Suprapubic skin (tissue), 4 donors: ENCODE measurements at regions not wholly inside any gene's neighbourhood (a gene's known extent, or its start where the extent isn't known, plus 50 kb on each side); places are given as distances from the start of the nearest gene placed in this dataset.

Experiments used
- DNase-seq, 2 donors: peaks; one replicate each; pipeline ENCODE4 v3.0.0-alpha.2; 2019; ENCODE audit warnings: low spot score in 2 of 2
- H3K27ac ChIP-seq: fragments of 200-600 bp; sonication (generic); one replicate; pipeline ENCODE4 v1.5.1; 2019
- H3K27me3 ChIP-seq: fragments of 200-600 bp; sonication (generic); one replicate; pipeline ENCODE4 v1.5.1; 2019
- H3K36me3 ChIP-seq: fragments of 200-600 bp; sonication (generic); one replicate; pipeline ENCODE4 v1.5.1; 2019
- H3K4me1 ChIP-seq: fragments of 200-600 bp; sonication (generic); one replicate; pipeline ENCODE4 v1.5.1; 2019
- H3K4me3 ChIP-seq: fragments of 200-600 bp; sonication (generic); one replicate; pipeline ENCODE4 v1.5.1; 2019; ENCODE audit warnings: mild to moderate bottlenecking
- H3K9me3 ChIP-seq: fragments of 200-600 bp; sonication (generic); one replicate; pipeline ENCODE4 v1.5.1; 2019
- EP300 ChIP-seq: sonication (generic); formaldehyde crosslinking; IDR thresholded peaks from one replicate; pipeline ENCODE4 v1.6.1; 2017; ENCODE audit warnings: antibody characterized with exemption
- POLR2A ChIP-seq, 2 donors: fragments of 450-650 bp; IDR thresholded peaks; one replicate each; pipeline ENCODE4 v1.6.1; 2017; ENCODE audit warnings: antibody characterized with exemption in 2 of 2, mild to moderate bottlenecking in 2 of 2, moderate library complexity in 2 of 2
- POLR2AphosphoS5 ChIP-seq, 3 donors: sonication (generic); formaldehyde crosslinking; IDR thresholded peaks; one replicate each; pipeline ENCODE4 v1.6.1; 2017; ENCODE audit warnings: antibody characterized with exemption in 3 of 3
- WGBS: methylation state at CpG from one replicate; pipeline ENCODE4 v1.1.5; 2018; 5-methylcytosine and 5-hydroxymethylcytosine counted together
- TF ChIP-seq, protein P1 (sequence below), 2 donors: fragments of 200-600 bp in 1 of 2; fragments of 450-650 bp in 1 of 2; sonication (generic) in 1 of 2; IDR thresholded peaks; one replicate each; pipeline ENCODE4 v1.5.1; 2016 to 2019; ENCODE audit warnings: antibody characterized with exemption in 2 of 2, mild to moderate bottlenecking in 1 of 2, moderate library complexity in 1 of 2

DNA sequence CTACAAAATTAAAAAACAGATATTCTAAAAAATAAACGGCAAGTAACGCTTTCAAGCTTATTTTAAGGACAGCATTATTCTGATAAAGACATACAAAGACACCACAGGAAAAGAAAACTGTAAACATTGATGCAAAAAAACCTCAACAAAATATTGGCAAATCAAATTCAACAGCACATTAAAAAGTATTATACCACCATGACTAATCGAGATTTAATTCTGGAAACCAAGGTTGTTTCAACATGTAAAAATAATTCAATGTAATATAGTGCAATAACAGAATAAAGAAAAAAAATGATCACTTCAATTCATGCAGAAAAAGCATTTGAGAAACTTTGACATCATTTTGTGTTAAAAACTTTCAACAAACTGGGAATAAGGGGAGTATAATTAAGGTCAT lies 1323.2 kb downstream of the FSCB start:
- DNase-seq, result no peak
- Histone ChIP-seq H3K27me3 (no peaks in the 10 kb centered on the region), H3K4me1 (no peaks in the 10 kb centered on the region), H3K27ac (no peak overlapping the region), H3K9me3 (peaks cover 5% of the 10 kb centered on the region), H3K36me3 (no peaks in the 10 kb centered on the region), H3K4me3 (no peak overlapping the region)
- TF ChIP-seq POLR2A (IDR thresholded peaks at IDR 0.05) (no peak), POLR2AphosphoS5 (IDR thresholded peaks at IDR 0.05) (no peak), EP300 (no peak)
- TF ChIP-seq, protein P1, sequence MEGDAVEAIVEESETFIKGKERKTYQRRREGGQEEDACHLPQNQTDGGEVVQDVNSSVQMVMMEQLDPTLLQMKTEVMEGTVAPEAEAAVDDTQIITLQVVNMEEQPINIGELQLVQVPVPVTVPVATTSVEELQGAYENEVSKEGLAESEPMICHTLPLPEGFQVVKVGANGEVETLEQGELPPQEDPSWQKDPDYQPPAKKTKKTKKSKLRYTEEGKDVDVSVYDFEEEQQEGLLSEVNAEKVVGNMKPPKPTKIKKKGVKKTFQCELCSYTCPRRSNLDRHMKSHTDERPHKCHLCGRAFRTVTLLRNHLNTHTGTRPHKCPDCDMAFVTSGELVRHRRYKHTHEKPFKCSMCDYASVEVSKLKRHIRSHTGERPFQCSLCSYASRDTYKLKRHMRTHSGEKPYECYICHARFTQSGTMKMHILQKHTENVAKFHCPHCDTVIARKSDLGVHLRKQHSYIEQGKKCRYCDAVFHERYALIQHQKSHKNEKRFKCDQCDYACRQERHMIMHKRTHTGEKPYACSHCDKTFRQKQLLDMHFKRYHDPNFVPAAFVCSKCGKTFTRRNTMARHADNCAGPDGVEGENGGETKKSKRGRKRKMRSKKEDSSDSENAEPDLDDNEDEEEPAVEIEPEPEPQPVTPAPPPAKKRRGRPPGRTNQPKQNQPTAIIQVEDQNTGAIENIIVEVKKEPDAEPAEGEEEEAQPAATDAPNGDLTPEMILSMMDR (IDR thresholded peaks at IDR 0.05), result no peak
- 89% methylated on average over 3 of the region's 3 CpGs for WGBS

DNA sequence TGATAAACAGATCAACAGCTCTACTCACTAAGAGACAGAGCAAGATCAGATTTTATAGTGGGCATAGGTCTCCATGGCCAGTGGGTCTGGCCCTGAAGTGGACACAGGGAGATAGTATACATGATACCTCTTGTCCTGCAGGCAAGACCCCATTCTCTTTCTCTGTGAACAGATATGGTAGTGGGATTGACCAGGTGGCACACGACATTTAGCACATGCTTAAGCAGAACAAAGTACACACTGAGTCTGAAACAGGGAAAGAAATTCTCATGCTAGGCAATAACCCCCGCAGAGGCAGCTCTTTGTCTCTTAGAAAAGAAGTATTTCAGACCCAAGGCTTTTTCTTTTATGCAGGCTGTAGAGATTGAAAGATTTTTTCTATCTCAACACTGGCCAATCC lies 1331.2 kb downstream of the FSCB start:
- H3K36me3 ChIP-seq, result no peaks in the 10 kb centered on the region
- H3K4me3 ChIP-seq, result no peak overlapping the region
- H3K27me3 ChIP-seq, result no peaks in the 10 kb centered on the region
- H3K27ac ChIP-seq, result no peak overlapping the region
- WGBS, result 81% methylated on average over 2 of the region's 2 CpGs
- TF ChIP-seq, protein P1 (IDR thresholded peaks at IDR 0.05), result no peak
- TF ChIP-seq POLR2A (IDR thresholded peaks at IDR 0.05), result no peak
- no peak for TF ChIP-seq EP300
- TF ChIP-seq POLR2AphosphoS5 (IDR thresholded peaks at IDR 0.05), result no peak
- DNase-seq, result no peak
- H3K9me3 ChIP-seq, result no peaks in the 10 kb centered on the region
- no peaks in the 10 kb centered on the region for H3K4me1 ChIP-seq

DNA sequence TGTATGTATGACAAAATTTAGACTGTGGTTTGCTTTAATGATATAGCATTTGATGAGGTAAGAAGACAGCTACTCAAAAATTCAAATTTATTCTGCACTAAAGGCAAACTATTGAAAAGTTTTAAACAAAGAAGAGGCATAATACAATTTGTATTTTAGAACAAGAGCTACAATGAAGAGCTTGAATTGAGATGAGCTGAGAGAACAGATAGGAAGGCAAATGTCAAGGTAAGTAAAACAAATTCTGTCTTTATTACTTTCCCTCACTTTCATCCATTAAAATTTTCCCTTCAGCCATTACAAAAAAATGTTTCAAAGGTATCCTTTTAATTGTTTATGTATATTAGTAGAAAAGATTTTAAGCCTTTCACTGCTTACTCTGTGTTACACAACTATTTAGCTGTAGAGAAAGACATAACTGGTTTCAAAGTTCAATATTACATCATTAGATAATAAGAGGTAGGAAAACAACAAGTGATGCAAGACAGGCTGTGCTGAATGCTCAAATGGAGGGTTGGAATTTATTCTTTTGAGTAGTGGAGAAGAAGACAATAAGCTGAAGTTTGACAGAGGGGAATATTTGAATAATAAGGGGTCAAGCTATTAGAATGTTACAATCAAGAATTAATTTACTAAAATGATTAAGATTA lies 1334.1 kb downstream of the FSCB start:
- TF ChIP-seq POLR2AphosphoS5 (IDR thresholded peaks at IDR 0.05) (no peak), EP300 (no peak), POLR2A (IDR thresholded peaks at IDR 0.05) (no peak)
- TF ChIP-seq, protein P1 (IDR thresholded peaks at IDR 0.05), result no peak
- Histone ChIP-seq H3K27me3 (no peaks in the 10 kb centered on the region), H3K27ac (no peak overlapping the region), H3K4me3 (no peak overlapping the region), H3K4me1 (no peaks in the 10 kb centered on the region), H3K36me3 (no peaks in the 10 kb centered on the region), H3K9me3 (no peaks in the 10 kb centered on the region)
- no peak for DNase-seq

DNA sequence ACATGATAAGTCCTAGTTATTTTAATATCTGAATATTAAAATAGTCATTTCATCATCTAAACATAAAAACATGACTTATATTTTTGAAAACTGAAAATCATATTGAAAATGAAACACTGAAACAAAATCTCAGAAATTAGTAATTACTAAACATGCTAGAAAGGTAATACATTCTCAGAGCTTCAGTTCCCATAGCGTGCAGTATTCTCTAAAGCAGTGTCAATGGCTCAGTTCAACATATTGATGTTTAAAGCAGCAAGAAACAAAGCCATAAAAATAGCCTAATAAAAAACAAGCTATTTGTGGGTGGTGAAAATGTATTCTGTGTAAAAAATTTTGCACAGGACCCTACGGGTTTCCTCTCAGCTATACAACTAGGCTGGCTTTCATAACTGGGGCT lies 1337.4 kb downstream of the FSCB start:
- no peaks in the 10 kb centered on the region for H3K36me3 ChIP-seq
- no peaks in the 10 kb centered on the region for H3K4me1 ChIP-seq
- WGBS, result 76% methylated on average over 2 of the region's 2 CpGs
- DNase-seq, result no peak
- no peak overlapping the region for H3K27ac ChIP-seq
- no peaks in the 10 kb centered on the region for H3K27me3 ChIP-seq
- no peak for TF ChIP-seq EP300
- TF ChIP-seq, protein P1 (IDR thresholded peaks at IDR 0.05), result no peak
- no peak for TF ChIP-seq POLR2A (IDR thresholded peaks at IDR 0.05)
- TF ChIP-seq POLR2AphosphoS5 (IDR thresholded peaks at IDR 0.05), result no peak
- no peak overlapping the region for H3K4me3 ChIP-seq
- H3K9me3 ChIP-seq, result no peaks in the 10 kb centered on the region

GRCh38 chr14:43168371-43168925 lies 1338.6 kb downstream of the FSCB start:
- no peaks in the 10 kb centered on the region for H3K27me3 ChIP-seq
- no peak for DNase-seq
- 53% methylated on average over 1 of the region's 1 CpG for WGBS
- no peaks in the 10 kb centered on the region for H3K36me3 ChIP-seq
- H3K4me1 ChIP-seq, result no peaks in the 10 kb centered on the region
- H3K4me3 ChIP-seq, result no peak overlapping the region
- no peak overlapping the region for H3K27ac ChIP-seq
- TF ChIP-seq, protein P1 (IDR thresholded peaks at IDR 0.05), result no peak
- TF ChIP-seq EP300, result no peak
- no peak for TF ChIP-seq POLR2A (IDR thresholded peaks at IDR 0.05)
- TF ChIP-seq POLR2AphosphoS5 (IDR thresholded peaks at IDR 0.05), result no peak
- no peaks in the 10 kb centered on the region for H3K9me3 ChIP-seq
